ENCODE measurements at regions not wholly inside any gene's neighbourhood (a gene's known extent, or its start where the extent isn't known, plus 50 kb on each side); places are given as distances from the start of the nearest gene placed in this dataset.

- H3K4me2 ChIP-seq (ENCODE audit: insufficient read depth, low read length): peak overlapping the region; percentile 63
- H3K9ac ChIP-seq (ENCODE audit: low read depth, low read length): peak overlapping the region; percentile 42
- H3K4me3 ChIP-seq (ENCODE audit: low read depth in 1 of 2, low read length in 2 of 2): peak overlapping the region; percentile 17 to 49; a peak in 3 of 4 replicates
- TF ChIP-seq, protein P1, sequence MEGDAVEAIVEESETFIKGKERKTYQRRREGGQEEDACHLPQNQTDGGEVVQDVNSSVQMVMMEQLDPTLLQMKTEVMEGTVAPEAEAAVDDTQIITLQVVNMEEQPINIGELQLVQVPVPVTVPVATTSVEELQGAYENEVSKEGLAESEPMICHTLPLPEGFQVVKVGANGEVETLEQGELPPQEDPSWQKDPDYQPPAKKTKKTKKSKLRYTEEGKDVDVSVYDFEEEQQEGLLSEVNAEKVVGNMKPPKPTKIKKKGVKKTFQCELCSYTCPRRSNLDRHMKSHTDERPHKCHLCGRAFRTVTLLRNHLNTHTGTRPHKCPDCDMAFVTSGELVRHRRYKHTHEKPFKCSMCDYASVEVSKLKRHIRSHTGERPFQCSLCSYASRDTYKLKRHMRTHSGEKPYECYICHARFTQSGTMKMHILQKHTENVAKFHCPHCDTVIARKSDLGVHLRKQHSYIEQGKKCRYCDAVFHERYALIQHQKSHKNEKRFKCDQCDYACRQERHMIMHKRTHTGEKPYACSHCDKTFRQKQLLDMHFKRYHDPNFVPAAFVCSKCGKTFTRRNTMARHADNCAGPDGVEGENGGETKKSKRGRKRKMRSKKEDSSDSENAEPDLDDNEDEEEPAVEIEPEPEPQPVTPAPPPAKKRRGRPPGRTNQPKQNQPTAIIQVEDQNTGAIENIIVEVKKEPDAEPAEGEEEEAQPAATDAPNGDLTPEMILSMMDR (IDR thresholded peaks at IDR 0.05; ENCODE audit: borderline replicate concordance, extremely low read depth, low read length, poor library complexity, severe bottlenecking): no peak
- TF ChIP-seq EZH2 (IDR thresholded peaks at IDR 0.05; ENCODE audit: borderline replicate concordance, low read depth, low read length, severe bottlenecking): no peak
- ATAC-seq (ENCODE audit: insufficient read depth, low read depth) (peak; percentile 92), DNase-seq (no peak)
- peaks cover 25% of the 10 kb centered on the region for H3K4me1 ChIP-seq (ENCODE audit: insufficient read depth, low read length)
- H3K79me2 ChIP-seq (ENCODE audit: insufficient read depth, low read length): no peaks in the 10 kb centered on the region
- H3K36me3 ChIP-seq (ENCODE audit: insufficient read depth, low read length): no peaks in the 10 kb centered on the region
- H3K9me3 ChIP-seq (ENCODE audit: insufficient read depth, low read length, severe bottlenecking): peaks cover 2% of the 10 kb centered on the region
- H4K20me1 ChIP-seq (ENCODE audit: insufficient read depth, low read length): no peaks in the 10 kb centered on the region
- peak overlapping the region; percentile 65 for H3K27ac ChIP-seq (ENCODE audit: low read length)
- peak overlapping the region; percentile 68 for H2AFZ ChIP-seq (ENCODE audit: low read depth, low read length)
- H3K27me3 ChIP-seq (ENCODE audit: insufficient read depth, low read length, poor library complexity): no peaks in the 10 kb centered on the region
These were observed 385.5 kb downstream of the HDGFL1 start for GRCh38 chr6:22954749-22955385.

DNA sequence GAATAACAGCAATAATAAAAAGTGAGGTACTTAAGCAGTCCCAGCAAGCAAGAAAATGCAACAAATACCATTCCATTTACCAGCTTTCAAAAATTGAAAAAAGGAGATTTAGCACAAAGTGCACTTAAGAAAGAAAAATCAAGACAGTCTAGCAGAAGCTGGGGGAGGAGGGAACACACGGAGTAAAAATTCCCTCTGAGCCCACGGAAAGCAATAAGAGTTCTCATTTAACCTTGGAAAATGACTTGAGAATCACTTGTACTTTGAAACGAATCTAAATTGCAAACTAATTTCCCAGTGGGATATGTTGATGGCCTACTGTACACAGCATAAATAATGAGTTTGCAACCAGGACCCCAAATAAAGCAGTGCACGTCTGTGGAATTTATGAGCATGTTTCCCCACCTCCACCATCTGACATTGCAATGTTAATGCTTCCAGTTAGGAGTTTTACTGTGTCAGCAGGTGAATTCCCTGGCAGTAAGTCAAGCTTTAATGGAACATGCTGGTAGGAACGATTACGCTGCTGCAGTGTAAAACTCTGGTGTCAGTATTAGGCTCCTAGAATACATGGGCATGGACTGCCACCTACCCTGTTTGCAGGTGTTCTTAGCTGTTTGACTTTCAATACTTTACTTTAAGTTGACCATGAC, 386.8 kb downstream of the HDGFL1 start:
- H3K27me3 ChIP-seq (ENCODE audit: insufficient read depth, low read length, poor library complexity): no peaks in the 10 kb centered on the region
- H3K9me3 ChIP-seq (ENCODE audit: insufficient read depth, low read length, severe bottlenecking): peaks cover 2% of the 10 kb centered on the region
- H3K9ac ChIP-seq (ENCODE audit: low read depth, low read length): no peak overlapping the region
- H3K4me3 ChIP-seq (ENCODE audit: low read depth in 1 of 2, low read length in 2 of 2): no peak overlapping the region
- no peaks in the 10 kb centered on the region for H3K79me2 ChIP-seq (ENCODE audit: insufficient read depth, low read length)
- H4K20me1 ChIP-seq (ENCODE audit: insufficient read depth, low read length): no peaks in the 10 kb centered on the region
- H3K4me1 ChIP-seq (ENCODE audit: insufficient read depth, low read length): peaks cover 25% of the 10 kb centered on the region
- no peak overlapping the region for H3K4me2 ChIP-seq (ENCODE audit: insufficient read depth, low read length)
- H3K27ac ChIP-seq (ENCODE audit: low read length): no peak overlapping the region; the same call in 1 of the 2 replicates
- H3K36me3 ChIP-seq (ENCODE audit: insufficient read depth, low read length): no peaks in the 10 kb centered on the region
- H2AFZ ChIP-seq (ENCODE audit: low read depth, low read length): no peak overlapping the region; the same call in 1 of the 2 replicates
- DNase-seq (no peak), ATAC-seq (ENCODE audit: insufficient read depth, low read depth) (no peak)
- no peak for TF ChIP-seq EZH2 (IDR thresholded peaks at IDR 0.05; ENCODE audit: borderline replicate concordance, low read depth, low read length, severe bottlenecking)
- TF ChIP-seq, protein P1 (IDR thresholded peaks at IDR 0.05; ENCODE audit: borderline replicate concordance, extremely low read depth, low read length, poor library complexity, severe bottlenecking): no peak

GRCh38 chr6:22958677-22959076, 389.3 kb downstream of the HDGFL1 start:
- TF ChIP-seq, protein P1 (IDR thresholded peaks at IDR 0.05; ENCODE audit: borderline replicate concordance, extremely low read depth, low read length, poor library complexity, severe bottlenecking): no peak
- TF ChIP-seq EZH2 (IDR thresholded peaks at IDR 0.05; ENCODE audit: borderline replicate concordance, low read depth, low read length, severe bottlenecking): no peak
- H3K27ac ChIP-seq (ENCODE audit: low read length): no peak overlapping the region
- H2AFZ ChIP-seq (ENCODE audit: low read depth, low read length): no peak overlapping the region
- H3K79me2 ChIP-seq (ENCODE audit: insufficient read depth, low read length): no peaks in the 10 kb centered on the region
- H3K9me3 ChIP-seq (ENCODE audit: insufficient read depth, low read length, severe bottlenecking): peaks cover 2% of the 10 kb centered on the region
- H3K9ac ChIP-seq (ENCODE audit: low read depth, low read length): no peak overlapping the region
- H4K20me1 ChIP-seq (ENCODE audit: insufficient read depth, low read length): no peaks in the 10 kb centered on the region
- no peak overlapping the region for H3K4me3 ChIP-seq (ENCODE audit: low read depth in 1 of 2, low read length in 2 of 2)
- no peak overlapping the region for H3K4me2 ChIP-seq (ENCODE audit: insufficient read depth, low read length)
- no peaks in the 10 kb centered on the region for H3K27me3 ChIP-seq (ENCODE audit: insufficient read depth, low read length, poor library complexity)
- ATAC-seq (ENCODE audit: insufficient read depth, low read depth): no peak
- DNase-seq: no peak
- H3K4me1 ChIP-seq (ENCODE audit: insufficient read depth, low read length): peaks cover 25% of the 10 kb centered on the region
- H3K36me3 ChIP-seq (ENCODE audit: insufficient read depth, low read length): no peaks in the 10 kb centered on the region

Data from DND-41 (cell line).